A204.1 (cell line): ENCODE measurements at regions not wholly inside any gene's neighbourhood (a gene's known extent, or its start where the extent isn't known, plus 50 kb on each side); places are given as distances from the start of the nearest gene placed in this dataset.

ENCODE experiments used
- FAIRE-seq: peaks from 2 replicates; lab custom pipeline; 2012; peaks lifted over from hg19 to GRCh38; lab: Jason Lieb, UNC

GRCh38 chrX:56130436-56130835, 101.7 kb upstream of the KLF8 start:
- FAIRE-seq = no peak

DNA sequence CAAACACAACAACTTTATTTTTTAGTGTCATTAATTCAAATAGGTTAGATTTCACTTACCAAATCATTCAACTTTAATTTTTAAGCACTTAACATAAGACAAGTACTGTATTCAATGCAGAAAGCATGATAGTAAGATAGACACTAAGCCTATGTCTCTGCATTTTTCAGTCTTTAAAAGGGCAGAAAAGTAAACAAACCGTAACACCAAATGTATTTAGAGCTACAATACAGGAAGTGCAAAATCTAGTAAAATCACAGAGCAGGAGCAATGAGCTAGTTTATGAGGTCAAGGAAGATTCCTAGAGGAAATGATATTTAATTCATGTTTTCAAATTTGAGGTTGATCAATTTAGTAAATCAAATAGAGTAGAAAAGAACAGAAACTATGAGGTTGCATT, 68.0 kb upstream of the KLF8 start:
- FAIRE-seq = peak; percentile 96
